Frontal cortex (tissue), 3 donors: ENCODE measurements at regions not wholly inside any gene's neighbourhood (a gene's known extent, or its start where the extent isn't known, plus 50 kb on each side); places are given as distances from the start of the nearest gene placed in this dataset.
"Not testable (repeated sequence)": the region's sequence is repeated elsewhere in the genome, so short reads cannot be mapped to it uniquely, and the experiment has no call there.

Source experiments
- DNase-seq, 2 donors: peaks; one replicate each; pipeline ENCODE4 v3.0.0; 2012; ENCODE audit warnings: low spot score in 2 of 2
- FAIRE-seq: peaks from 2 replicates; lab custom pipeline; 2012; peaks lifted over from hg19 to GRCh38; lab: Jason Lieb, UNC
- donor health status: control.
- donor health status: control.
- donor health status: control.

DNA sequence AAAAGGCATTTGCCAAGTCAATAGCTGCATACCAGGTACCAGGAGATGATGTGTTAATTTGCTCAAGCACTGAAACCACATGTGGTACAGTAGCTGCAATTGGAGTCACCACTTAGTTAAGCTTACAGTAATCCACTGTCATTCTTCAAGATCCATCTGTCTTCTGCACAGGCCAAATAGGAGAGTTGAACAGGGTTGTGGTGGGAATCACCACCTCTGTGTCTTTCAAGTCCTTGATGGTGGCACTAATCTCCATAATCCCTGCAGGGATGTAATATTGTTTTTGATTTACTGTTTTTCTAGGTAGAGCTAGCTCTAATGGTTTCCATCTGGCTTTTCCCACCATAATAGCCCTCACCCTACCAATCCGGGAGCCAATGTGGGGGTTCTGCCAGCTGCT is 91.9 kb downstream of the FCRL5 start:
- no peak for DNase-seq
- FAIRE-seq = no peak

DNA sequence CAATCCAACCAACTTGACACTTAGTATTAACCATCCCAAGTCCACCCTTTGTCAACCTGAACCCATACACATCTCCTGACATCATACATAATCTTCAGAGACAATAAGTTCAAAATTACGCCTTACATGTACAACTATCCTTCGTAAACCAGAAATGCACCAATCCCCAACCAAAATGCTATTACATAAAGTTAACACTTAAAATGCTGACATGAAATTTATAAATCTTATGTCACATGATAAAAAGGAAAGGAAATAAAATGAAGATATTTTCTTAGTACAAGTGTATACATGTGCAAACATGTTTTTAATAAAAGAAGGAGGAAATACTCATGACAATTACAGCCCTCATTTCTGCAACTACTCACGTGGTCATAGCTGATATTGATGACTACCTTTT is 95.0 kb downstream of the FCRL5 start:
- DNase-seq (no peak), FAIRE-seq (no peak)

DNA sequence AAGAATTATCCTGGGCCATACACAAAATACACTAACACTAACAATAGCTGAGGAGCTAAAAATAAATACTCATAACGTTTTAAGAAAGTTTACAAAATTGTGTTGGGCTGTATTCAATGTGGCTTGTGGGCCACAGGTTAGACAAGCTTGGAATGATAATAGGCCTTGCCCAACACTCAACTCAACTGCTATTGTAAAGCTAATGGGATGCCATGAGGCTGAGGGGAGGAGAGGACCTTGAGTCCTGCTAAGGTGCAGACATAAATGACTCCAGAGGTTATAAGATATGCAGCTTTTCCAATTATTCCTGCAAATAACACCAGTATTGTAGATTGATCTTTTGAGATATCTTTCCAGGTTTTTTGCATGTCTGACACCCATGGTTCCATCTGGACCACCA is 97.0 kb downstream of the FCRL5 start:
- FAIRE-seq (no peak), DNase-seq (no peak)

GRCh38 chr1:157450106-157450505 is 102.2 kb downstream of the FCRL5 start:
- DNase-seq = no peak
- no peak for FAIRE-seq

DNA sequence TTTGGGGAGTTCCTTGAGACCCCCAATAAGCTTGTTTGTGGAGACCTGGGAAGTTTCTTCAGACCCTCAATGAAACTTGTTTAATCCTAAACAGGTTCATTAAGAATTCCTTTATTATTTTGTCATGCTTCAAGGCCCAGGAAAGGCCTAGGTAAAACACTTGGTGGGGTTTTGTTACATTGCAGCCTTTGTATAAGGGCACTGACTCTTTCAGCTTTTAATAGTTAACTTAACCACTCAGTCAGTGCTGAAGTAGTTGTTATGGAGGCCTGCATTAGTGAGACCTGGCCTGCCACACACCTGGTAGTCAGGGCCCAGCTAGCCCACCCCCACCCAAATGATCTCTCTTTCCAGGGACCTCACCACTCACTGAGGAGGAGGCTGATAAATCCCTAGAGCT is 103.7 kb downstream of the FCRL5 start:
- no peak for FAIRE-seq
- DNase-seq = no peak

DNA sequence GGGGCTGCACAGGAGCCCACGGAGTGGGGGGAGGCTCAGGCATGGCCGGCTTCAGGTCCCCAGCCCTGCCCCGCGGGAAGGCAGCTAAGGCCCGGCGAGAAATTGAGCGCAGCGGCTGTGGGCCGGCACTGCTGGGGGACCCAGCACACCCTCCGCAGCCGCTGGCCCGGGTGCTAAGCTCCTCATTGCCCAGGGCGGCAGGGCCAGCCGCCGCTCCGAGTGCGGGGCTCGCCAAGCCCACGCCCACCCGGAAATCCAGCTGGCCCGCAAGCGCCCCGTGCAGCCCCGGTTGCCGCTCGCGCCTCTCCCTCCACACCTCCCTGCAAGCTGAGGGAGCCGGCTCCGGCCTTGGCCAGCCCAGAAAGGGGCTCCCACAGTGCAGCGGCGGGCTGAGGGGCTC is 106.0 kb downstream of the FCRL5 start:
- DNase-seq, FAIRE-seq: not testable (repeated sequence)

GRCh38 chr1:157445616-157446140 is 106.6 kb downstream of the FCRL5 start:
- FAIRE-seq, DNase-seq: not testable (repeated sequence)

DNA sequence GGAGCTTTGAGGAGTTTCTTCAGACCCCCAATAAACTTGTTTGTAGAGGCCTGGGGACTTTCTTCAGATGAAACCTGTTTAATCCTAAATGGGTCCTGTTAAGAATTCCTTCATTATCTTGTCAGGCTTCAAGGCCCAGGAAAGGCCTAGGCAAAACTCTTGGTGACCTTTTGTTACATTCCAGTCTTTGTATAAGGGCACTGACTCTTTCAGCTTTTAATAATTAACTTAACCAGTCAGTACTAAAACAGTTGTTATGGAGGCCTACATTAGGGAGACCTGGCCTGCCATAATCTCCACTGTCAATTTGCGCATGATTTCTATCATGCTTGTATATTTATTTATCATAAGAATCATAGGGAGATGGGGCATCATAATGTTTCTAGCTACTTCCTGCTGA is 110.2 kb downstream of the FCRL5 start:
- no peak for DNase-seq
- FAIRE-seq = no peak

- no peak for DNase-seq
- no peak for FAIRE-seq
Measured at GRCh38 chr1:157439302-157439954, 112.9 kb downstream of the FCRL5 start.

- DNase-seq (no peak), FAIRE-seq (no peak)
Measured at GRCh38 chr1:157438613-157439012, 113.7 kb downstream of the FCRL5 start.

GRCh38 chr1:157438146-157438545 is 114.2 kb downstream of the FCRL5 start:
- FAIRE-seq (no peak), DNase-seq (no peak)

DNA sequence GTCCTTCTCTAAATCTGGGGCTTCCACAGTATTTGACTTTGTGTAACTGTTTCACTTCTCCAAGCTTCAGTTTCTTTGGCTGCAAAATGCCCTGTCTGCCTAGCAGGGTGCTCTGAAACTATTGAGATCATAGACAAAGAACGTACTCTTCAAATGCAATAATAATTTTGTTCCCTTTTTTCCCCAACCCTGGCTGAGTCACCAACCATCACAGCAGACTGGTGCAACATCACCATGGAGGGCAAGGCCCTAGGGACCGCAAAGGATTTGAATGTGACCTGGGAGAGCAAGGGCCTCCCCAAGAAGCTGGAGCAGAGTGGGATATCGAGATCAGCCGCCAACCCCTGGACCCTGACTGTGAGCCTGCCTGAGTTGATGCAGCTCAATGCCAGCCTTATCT is 115.0 kb downstream of the FCRL5 start:
- DNase-seq = no peak
- no peak for FAIRE-seq

- FAIRE-seq (no peak), DNase-seq (no peak)
Measured at GRCh38 chr1:157431751-157432150, 120.6 kb downstream of the FCRL5 start.

DNA sequence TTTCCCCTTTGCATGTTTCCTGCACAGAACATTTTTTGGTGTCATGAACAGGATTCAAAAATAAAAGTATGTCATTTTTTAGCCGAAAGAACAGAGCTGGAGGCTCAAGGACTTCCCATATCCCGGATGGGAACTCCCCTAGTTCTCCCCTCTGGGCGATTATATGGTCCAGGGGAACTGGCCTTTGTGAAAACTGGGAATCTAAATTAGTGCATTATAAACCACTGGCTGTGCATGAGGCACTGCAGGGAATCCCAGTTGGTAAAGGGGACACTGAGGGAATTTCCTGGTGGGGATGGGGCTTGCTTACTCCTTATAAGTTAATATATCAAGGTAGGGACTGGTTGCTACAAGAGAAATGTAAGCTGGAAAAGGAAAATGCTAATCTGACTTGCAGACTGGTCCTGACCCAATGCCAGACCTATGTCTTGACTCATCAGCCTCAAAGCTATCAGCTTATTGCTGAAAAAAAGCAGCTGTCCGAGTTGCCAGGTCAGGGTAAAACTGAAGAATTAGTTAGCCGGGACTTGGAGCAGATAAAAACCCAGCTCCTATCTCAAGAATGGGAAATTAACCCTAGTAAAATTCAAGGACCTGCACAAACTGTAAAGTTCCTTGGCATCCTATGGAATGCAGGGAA is 122.6 kb downstream of the FCRL5 start:
- FAIRE-seq (no peak), DNase-seq (no peak)

GRCh38 chr1:157423764-157424163 is 128.6 kb downstream of the FCRL5 start:
- DNase-seq, FAIRE-seq: not testable (repeated sequence)

- FAIRE-seq (no peak), DNase-seq (no peak)
Measured at GRCh38 chr1:157419845-157420542, 132.3 kb downstream of the FCRL5 start.

GRCh38 chr1:157418659-157419058 is 133.7 kb downstream of the FCRL5 start:
- no peak for FAIRE-seq
- DNase-seq = no peak

- DNase-seq (no peak), FAIRE-seq (no peak)
Measured at GRCh38 chr1:157418231-157418630, 134.1 kb downstream of the FCRL5 start.

GRCh38 chr1:157415661-157416060 is 136.7 kb downstream of the FCRL5 start:
- no peak for DNase-seq
- FAIRE-seq = no peak

DNA sequence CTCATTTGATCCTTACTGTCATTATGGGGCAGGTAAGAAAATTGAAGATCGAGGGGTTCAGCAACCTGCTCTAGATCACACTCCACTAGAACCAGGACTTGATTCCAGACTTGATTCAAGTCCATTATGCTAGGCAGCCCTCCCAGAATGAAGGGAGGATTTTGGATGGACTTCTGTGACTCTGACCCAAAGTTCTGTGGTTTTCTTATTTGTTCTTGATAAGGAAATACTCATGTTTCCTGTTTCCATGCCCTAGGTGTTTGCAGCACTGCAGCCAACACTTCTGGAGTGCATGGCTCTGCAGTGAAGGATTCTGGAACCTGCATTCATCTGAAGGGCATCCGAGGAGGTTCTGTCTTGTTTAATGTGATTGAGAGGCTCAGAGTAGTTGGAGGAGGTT is 140.0 kb downstream of the FCRL5 start:
- no peak for DNase-seq

DNA sequence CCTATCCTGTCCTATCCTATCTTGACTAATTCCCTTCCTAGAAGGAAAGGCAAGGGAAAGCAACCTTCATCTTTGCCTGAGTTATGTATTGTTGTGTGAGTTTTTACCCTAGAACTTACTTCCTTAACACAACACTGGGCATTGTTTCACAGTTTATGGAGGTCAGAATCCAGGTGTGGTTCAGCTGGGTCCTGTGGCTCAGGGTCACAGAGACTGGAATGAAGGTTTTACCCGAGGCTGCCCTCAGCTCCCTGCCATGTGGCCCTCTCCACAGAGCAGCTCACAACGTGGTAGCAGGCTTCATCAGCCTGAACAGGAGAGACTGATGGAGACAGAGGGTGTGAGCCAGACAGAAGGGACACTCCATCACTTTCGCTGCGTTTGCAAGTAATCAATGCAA is 140.5 kb downstream of the FCRL5 start:
- DNase-seq (no peak), FAIRE-seq (no peak)

More for the DNA sequence above, 140.0 kb downstream of the FCRL5 start:
- FAIRE-seq = no peak
